ENCODE measurements at regions not wholly inside any gene's neighbourhood (a gene's known extent, or its start where the extent isn't known, plus 50 kb on each side); places are given as distances from the start of the nearest gene placed in this dataset.
A peak's percentile ranks its signal among the peaks of the same experiment; 100 is the strongest.

GRCh38 chr2:65514555-65515195, 82.3 kb upstream of the SPRED2 start:
- TF ChIP-seq CTCF (IDR thresholded peaks at IDR 0.05; ENCODE audit: control extremely low read depth, extremely low read depth, low read depth, missing control alignments): no peak
- ChIA-PET POLR2A (no interaction called here), CTCF (no interaction called here)
- peak; percentile 50 for DNase-seq (ENCODE audit: extremely low spot score)

- ChIA-PET CTCF (interaction anchor here (1.0 kb wide), 1 partner anchor 9 kb away, joined by 4 read pairs; no protein-coding TSS in a partner anchor), POLR2A (no interaction called here)
- no peak for TF ChIP-seq CTCF (IDR thresholded peaks at IDR 0.05; ENCODE audit: control extremely low read depth, extremely low read depth, low read depth, missing control alignments)
- no peak for DNase-seq (ENCODE audit: extremely low spot score)
Observed at GRCh38 chr2:65512783-65513182, 80.4 kb upstream of the SPRED2 start.

GRCh38 chr2:65511306-65511705, 78.9 kb upstream of the SPRED2 start:
- no peak for DNase-seq (ENCODE audit: extremely low spot score)
- CTCF ChIA-PET: no interaction called here
- POLR2A ChIA-PET: no interaction called here
- TF ChIP-seq CTCF (IDR thresholded peaks at IDR 0.05; ENCODE audit: control extremely low read depth, extremely low read depth, low read depth, missing control alignments): no peak

- ChIA-PET CTCF (interaction anchor here (0.7 kb wide), 1 partner anchor 550 kb away, joined by 3 read pairs; no protein-coding TSS in a partner anchor), POLR2A (no interaction called here)
- no peak for TF ChIP-seq CTCF (IDR thresholded peaks at IDR 0.05; ENCODE audit: control extremely low read depth, extremely low read depth, low read depth, missing control alignments)
- DNase-seq (ENCODE audit: extremely low spot score): no peak
Observed at GRCh38 chr2:65508225-65508624, 75.8 kb upstream of the SPRED2 start.

- DNase-seq (ENCODE audit: extremely low spot score): no peak
- CTCF ChIA-PET: interaction anchor here (0.7 kb wide), 1 partner anchor 549 kb away, joined by 3 read pairs; no protein-coding TSS in a partner anchor
- POLR2A ChIA-PET: no interaction called here
- no peak for TF ChIP-seq CTCF (IDR thresholded peaks at IDR 0.05; ENCODE audit: control extremely low read depth, extremely low read depth, low read depth, missing control alignments)
Observed at GRCh38 chr2:65507102-65508069, 75.0 kb upstream of the SPRED2 start.

- no peak for TF ChIP-seq CTCF (IDR thresholded peaks at IDR 0.05; ENCODE audit: control extremely low read depth, extremely low read depth, low read depth, missing control alignments)
- ChIA-PET CTCF (interaction anchor here (1.5 kb wide), 1 partner anchor 11 kb away, joined by 3 read pairs; no protein-coding TSS in a partner anchor), POLR2A (no interaction called here)
- DNase-seq (ENCODE audit: extremely low spot score): no peak
Observed at GRCh38 chr2:65504814-65505697, 72.7 kb upstream of the SPRED2 start.

Measured in GM10248 (cell line).